HEK293 (cell line): ENCODE measurements at regions not wholly inside any gene's neighbourhood (a gene's known extent, or its start where the extent isn't known, plus 50 kb on each side); places are given as distances from the start of the nearest gene placed in this dataset.

Experiments
- CTCF ChIA-PET: fragments of 350-600 bp; formaldehyde crosslinking; extraction: SDS; loops from one replicate; lab custom pipeline; 2021; ENCODE audit warnings: antibody characterized with exemption; lab: Yijun Ruan, JAX
- POLR2A ChIA-PET: fragments of 300-600 bp; formaldehyde crosslinking; extraction: SDS; loops from one replicate; lab custom pipeline; 2020; ENCODE audit warnings: antibody characterized with exemption, inconsistent platforms; lab: Yijun Ruan, JAX
- H3K27ac ChIP-seq: fragments of 200-500 bp; sonication (Bioruptor generic); 2 replicates; pipeline ENCODE4 v1.5.1; 2014; ENCODE audit warnings: low read depth, low read length, control low read depth, inconsistent platforms; ENCODE audit errors: extremely low read depth
- H3K36me3 ChIP-seq, 2 experiments: fragments of 200-500 bp in 1 of 2; sonication (Bioruptor generic) in 1 of 2; 1 replicate in 1 of 2; 2 replicates in 1 of 2; pipeline ENCODE4 v1.5.1; 2014 to 2017; ENCODE audit warnings: inconsistent platforms in 2 of 2, low read length in 2 of 2; ENCODE audit not compliant: control insufficient read depth in 2 of 2, insufficient read depth in 1 of 2
- H3K4me1 ChIP-seq: fragments of 200-500 bp; sonication (Bioruptor generic); 2 replicates; pipeline ENCODE4 v1.5.1; 2014; ENCODE audit warnings: mild to moderate bottlenecking, low read length, inconsistent platforms; ENCODE audit not compliant: control insufficient read depth, insufficient read depth
- H3K4me3 ChIP-seq: 2 replicates; pipeline ENCODE4 v1.5.1; 2011; ENCODE audit warnings: low read depth, mild to moderate bottlenecking, control low read depth, low read length, moderate library complexity
- H3K9me3 ChIP-seq: fragments of 200-500 bp; sonication (Bioruptor generic); 2 replicates; pipeline ENCODE4 v1.5.1; 2014; ENCODE audit warnings: low read depth, low read length, inconsistent platforms; ENCODE audit not compliant: control insufficient read depth, insufficient read depth
- GLI2 ChIP-seq: fragments of 450-650 bp; formaldehyde crosslinking; IDR thresholded peaks from 2 replicates; pipeline ENCODE4; 2017; ENCODE audit warnings: missing biosample characterization, missing genetic modification characterization, low read depth, borderline replicate concordance
- OVOL3 ChIP-seq: fragments of 450-650 bp; formaldehyde crosslinking; IDR thresholded peaks from 2 replicates; pipeline ENCODE4 v1.5.1; 2016; ENCODE audit warnings: missing biosample characterization, missing genetic modification characterization
- SCRT1 ChIP-seq: fragments of 450-650 bp; formaldehyde crosslinking; IDR thresholded peaks from 2 replicates; pipeline ENCODE4 v1.5.1; 2016; ENCODE audit warnings: missing biosample characterization, missing genetic modification characterization, borderline replicate concordance
- ZNF140 ChIP-seq: fragments of 450-650 bp; formaldehyde crosslinking; IDR thresholded peaks from 2 replicates; pipeline ENCODE4 v1.5.1; 2016; ENCODE audit warnings: missing biosample characterization, missing genetic modification characterization
- ZNF146 ChIP-seq: fragments of 450-650 bp; formaldehyde crosslinking; IDR thresholded peaks from 2 replicates; pipeline ENCODE4 v1.5.1; 2016; ENCODE audit warnings: missing biosample characterization, missing genetic modification characterization
- ZNF184 ChIP-seq: fragments of 450-650 bp; IDR thresholded peaks from 2 replicates; pipeline ENCODE4 v1.5.1; 2018; ENCODE audit warnings: missing biosample characterization, mild to moderate bottlenecking, missing genetic modification characterization
- ZNF223 ChIP-seq: fragments of 450-650 bp; formaldehyde crosslinking; IDR thresholded peaks from 2 replicates; pipeline ENCODE4 v1.5.1; 2016; ENCODE audit warnings: missing biosample characterization, missing genetic modification characterization
- ZNF335 ChIP-seq: fragments of 450-650 bp; formaldehyde crosslinking; conservative IDR thresholded peaks from 2 replicates; pipeline ENCODE4 v1.5.1; 2016; ENCODE audit warnings: missing biosample characterization, missing genetic modification characterization
- ZNF426 ChIP-seq: fragments of 450-650 bp; formaldehyde crosslinking; IDR thresholded peaks from 2 replicates; pipeline ENCODE4 v1.5.1; 2017; ENCODE audit warnings: missing biosample characterization, missing genetic modification characterization, mild to moderate bottlenecking, inconsistent platforms, moderate library complexity
- ZNF501 ChIP-seq: fragments of 450-650 bp; formaldehyde crosslinking; IDR thresholded peaks from 2 replicates; pipeline ENCODE4 v1.5.1; 2016; ENCODE audit warnings: missing biosample characterization, missing genetic modification characterization
- ZNF514 ChIP-seq: fragments of 450-650 bp; formaldehyde crosslinking; IDR thresholded peaks from 2 replicates; pipeline ENCODE4 v1.5.1; 2016; ENCODE audit warnings: missing biosample characterization, missing genetic modification characterization
- ZNF549 ChIP-seq: fragments of 450-650 bp; IDR thresholded peaks from 2 replicates; pipeline ENCODE4 v1.5.1; 2018; ENCODE audit warnings: missing biosample characterization, missing genetic modification characterization, mild to moderate bottlenecking, inconsistent platforms, moderate library complexity
- ZNF624 ChIP-seq: fragments of 450-650 bp; formaldehyde crosslinking; IDR thresholded peaks from 2 replicates; pipeline ENCODE4 v1.5.1; 2017; ENCODE audit warnings: missing biosample characterization, missing genetic modification characterization
- ZNF658 ChIP-seq: fragments of 450-650 bp; formaldehyde crosslinking; IDR thresholded peaks from 2 replicates; pipeline ENCODE4; 2016; ENCODE audit warnings: missing biosample characterization, missing genetic modification characterization
- ZNF664 ChIP-seq: fragments of 450-650 bp; formaldehyde crosslinking; IDR thresholded peaks from 2 replicates; pipeline ENCODE4 v1.5.1; 2016; ENCODE audit warnings: missing biosample characterization, missing genetic modification characterization
- ZNF747 ChIP-seq: fragments of 450-650 bp; formaldehyde crosslinking; IDR thresholded peaks from 2 replicates; pipeline ENCODE4 v1.5.1; 2016; ENCODE audit warnings: missing biosample characterization, missing genetic modification characterization
- TF ChIP-seq, protein P1 (sequence below): fragments of 450-650 bp; formaldehyde crosslinking; IDR thresholded peaks from 2 replicates; pipeline ENCODE4; 2016; ENCODE audit warnings: missing biosample characterization, missing genetic modification characterization
- TF ChIP-seq, protein P2 (sequence below): fragments of 450-650 bp; formaldehyde crosslinking; IDR thresholded peaks from 2 replicates; pipeline ENCODE4 v1.5.1; 2017; ENCODE audit warnings: missing biosample characterization, missing genetic modification characterization
- TF ChIP-seq, protein P3 (sequence below): fragments of 450-650 bp; formaldehyde crosslinking; IDR thresholded peaks from 2 replicates; pipeline ENCODE4 v1.5.1; 2016; ENCODE audit warnings: missing biosample characterization, missing genetic modification characterization
- TF ChIP-seq, protein P4 (sequence below): fragments of 450-650 bp; formaldehyde crosslinking; IDR thresholded peaks from 2 replicates; pipeline ENCODE4 v1.5.1; 2016; ENCODE audit warnings: missing biosample characterization, missing genetic modification characterization
- TF ChIP-seq, protein P5 (sequence below): fragments of 450-650 bp; formaldehyde crosslinking; conservative IDR thresholded peaks from 2 replicates; pipeline ENCODE4 v1.5.1; 2016; ENCODE audit warnings: low read depth, missing biosample characterization, missing genetic modification characterization

DNA sequence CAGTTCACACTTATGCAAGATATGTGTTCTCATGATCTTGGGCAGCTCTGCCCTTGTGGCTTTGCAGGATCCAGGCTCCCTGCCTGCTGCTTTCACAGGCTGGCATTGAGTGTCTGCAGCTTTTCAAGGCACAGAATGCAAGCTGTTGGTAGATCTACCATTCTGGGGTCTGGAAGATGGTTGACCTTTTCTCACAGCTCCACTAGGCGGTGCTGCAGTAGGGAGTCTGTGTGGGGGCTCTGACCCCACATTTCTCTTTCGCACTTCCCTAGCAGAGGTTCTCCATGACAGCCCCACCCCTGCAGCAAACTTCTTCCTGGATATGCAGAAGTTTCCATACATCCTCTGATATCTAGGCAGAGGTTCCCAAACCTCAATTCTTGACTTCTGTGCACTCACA lies 500.5 kb downstream of the BRINP3 start:
- TF ChIP-seq OVOL3 (tag by site-specific recombination), result no peak
- TF ChIP-seq ZNF549, result no peak
- TF ChIP-seq, protein P1, sequence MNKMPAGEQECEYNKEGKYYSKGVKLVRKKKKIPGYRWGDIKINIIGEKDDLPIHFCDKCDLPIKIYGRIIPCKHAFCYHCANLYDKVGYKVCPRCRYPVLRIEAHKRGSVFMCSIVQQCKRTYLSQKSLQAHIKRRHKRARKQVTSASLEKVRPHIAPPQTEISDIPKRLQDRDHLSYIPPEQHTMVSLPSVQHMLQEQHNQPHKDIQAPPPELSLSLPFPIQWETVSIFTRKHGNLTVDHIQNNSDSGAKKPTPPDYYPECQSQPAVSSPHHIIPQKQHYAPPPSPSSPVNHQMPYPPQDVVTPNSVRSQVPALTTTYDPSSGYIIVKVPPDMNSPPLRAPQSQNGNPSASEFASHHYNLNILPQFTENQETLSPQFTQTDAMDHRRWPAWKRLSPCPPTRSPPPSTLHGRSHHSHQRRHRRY (tag by site-specific recombination), result no peak
- no peak for TF ChIP-seq ZNF514 (tag by site-specific recombination)
- TF ChIP-seq ZNF140, result no peak
- no peak overlapping the region for H3K4me3 ChIP-seq
- ChIA-PET CTCF (no interaction called here), POLR2A (no interaction called here)
- no peaks in the 10 kb centered on the region for H3K36me3 ChIP-seq
- no peaks in the 10 kb centered on the region for H3K4me1 ChIP-seq
- no peak overlapping the region for H3K27ac ChIP-seq
- no peaks in the 10 kb centered on the region for H3K9me3 ChIP-seq

DNA sequence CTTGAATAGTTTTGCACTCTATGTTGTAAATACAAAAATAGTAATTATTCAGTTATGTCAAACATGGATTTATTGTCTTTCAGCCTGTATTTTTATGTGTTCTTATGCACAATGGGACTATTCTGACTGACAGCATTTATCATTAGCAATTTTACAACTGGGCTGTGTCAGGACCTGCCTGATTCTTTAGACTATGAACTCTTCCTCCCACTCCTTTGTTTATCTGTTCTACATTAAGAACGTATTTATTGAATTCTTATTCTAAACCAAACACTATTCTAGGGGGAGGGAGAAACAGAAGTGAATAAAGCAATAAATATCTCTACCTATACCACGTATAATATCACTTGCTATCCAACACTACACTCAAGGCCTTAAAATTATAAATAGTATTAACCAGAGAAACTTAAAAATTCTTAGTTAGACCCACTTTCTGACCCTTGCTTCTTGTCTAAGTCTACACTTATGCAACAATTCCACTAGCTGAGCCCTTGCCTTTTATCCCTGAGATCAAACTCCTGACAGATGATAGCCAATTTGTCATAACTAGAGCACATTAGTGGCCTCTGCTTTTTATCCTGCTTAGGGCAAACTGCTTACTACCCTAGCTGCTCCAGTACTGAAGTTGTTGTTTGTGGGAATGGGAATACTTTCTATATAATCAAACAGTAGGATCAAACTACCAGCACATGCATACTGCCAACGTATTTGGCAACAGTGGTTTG lies 494.3 kb downstream of the BRINP3 start:
- Histone ChIP-seq H3K4me1 (no peaks in the 10 kb centered on the region), H3K9me3 (no peaks in the 10 kb centered on the region), H3K27ac (no peak overlapping the region), H3K36me3 (no peaks in the 10 kb centered on the region), H3K4me3 (no peak overlapping the region)
- ChIA-PET POLR2A (no interaction called here), CTCF (no interaction called here)
- no peak for TF ChIP-seq ZNF747 (tag by site-specific recombination)
- TF ChIP-seq, protein P2, sequence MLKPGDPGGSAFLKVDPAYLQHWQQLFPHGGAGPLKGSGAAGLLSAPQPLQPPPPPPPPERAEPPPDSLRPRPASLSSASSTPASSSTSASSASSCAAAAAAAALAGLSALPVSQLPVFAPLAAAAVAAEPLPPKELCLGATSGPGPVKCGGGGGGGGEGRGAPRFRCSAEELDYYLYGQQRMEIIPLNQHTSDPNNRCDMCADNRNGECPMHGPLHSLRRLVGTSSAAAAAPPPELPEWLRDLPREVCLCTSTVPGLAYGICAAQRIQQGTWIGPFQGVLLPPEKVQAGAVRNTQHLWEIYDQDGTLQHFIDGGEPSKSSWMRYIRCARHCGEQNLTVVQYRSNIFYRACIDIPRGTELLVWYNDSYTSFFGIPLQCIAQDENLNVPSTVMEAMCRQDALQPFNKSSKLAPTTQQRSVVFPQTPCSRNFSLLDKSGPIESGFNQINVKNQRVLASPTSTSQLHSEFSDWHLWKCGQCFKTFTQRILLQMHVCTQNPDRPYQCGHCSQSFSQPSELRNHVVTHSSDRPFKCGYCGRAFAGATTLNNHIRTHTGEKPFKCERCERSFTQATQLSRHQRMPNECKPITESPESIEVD, result no peak
- TF ChIP-seq ZNF335 (tag by site-specific recombination), result no peak
- no peak for TF ChIP-seq ZNF184
- no peak for TF ChIP-seq ZNF624 (tag by site-specific recombination)
- no peak for TF ChIP-seq ZNF426 (tag by site-specific recombination)
- TF ChIP-seq, protein P3, sequence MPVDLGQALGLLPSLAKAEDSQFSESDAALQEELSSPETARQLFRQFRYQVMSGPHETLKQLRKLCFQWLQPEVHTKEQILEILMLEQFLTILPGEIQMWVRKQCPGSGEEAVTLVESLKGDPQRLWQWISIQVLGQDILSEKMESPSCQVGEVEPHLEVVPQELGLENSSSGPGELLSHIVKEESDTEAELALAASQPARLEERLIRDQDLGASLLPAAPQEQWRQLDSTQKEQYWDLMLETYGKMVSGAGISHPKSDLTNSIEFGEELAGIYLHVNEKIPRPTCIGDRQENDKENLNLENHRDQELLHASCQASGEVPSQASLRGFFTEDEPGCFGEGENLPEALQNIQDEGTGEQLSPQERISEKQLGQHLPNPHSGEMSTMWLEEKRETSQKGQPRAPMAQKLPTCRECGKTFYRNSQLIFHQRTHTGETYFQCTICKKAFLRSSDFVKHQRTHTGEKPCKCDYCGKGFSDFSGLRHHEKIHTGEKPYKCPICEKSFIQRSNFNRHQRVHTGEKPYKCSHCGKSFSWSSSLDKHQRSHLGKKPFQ, result no peak
- TF ChIP-seq SCRT1 (tag by site-specific recombination), result no peak
- no peak for TF ChIP-seq GLI2 (tag by site-specific recombination)
- no peak for TF ChIP-seq ZNF501 (tag by site-specific recombination)
- TF ChIP-seq, protein P4, sequence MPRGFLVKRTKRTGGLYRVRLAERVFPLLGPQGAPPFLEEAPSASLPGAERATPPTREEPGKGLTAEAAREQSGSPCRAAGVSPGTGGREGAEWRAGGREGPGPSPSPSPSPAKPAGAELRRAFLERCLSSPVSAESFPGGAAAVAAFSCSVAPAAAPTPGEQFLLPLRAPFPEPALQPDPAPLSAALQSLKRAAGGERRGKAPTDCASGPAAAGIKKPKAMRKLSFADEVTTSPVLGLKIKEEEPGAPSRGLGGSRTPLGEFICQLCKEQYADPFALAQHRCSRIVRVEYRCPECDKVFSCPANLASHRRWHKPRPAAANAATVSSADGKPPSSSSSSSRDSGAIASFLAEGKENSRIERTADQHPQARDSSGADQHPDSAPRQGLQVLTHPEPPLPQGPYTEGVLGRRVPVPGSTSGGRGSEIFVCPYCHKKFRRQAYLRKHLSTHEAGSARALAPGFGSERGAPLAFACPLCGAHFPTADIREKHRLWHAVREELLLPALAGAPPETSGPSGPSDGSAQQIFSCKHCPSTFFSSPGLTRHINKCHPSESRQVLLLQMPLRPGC, result no peak
- TF ChIP-seq, protein P5, sequence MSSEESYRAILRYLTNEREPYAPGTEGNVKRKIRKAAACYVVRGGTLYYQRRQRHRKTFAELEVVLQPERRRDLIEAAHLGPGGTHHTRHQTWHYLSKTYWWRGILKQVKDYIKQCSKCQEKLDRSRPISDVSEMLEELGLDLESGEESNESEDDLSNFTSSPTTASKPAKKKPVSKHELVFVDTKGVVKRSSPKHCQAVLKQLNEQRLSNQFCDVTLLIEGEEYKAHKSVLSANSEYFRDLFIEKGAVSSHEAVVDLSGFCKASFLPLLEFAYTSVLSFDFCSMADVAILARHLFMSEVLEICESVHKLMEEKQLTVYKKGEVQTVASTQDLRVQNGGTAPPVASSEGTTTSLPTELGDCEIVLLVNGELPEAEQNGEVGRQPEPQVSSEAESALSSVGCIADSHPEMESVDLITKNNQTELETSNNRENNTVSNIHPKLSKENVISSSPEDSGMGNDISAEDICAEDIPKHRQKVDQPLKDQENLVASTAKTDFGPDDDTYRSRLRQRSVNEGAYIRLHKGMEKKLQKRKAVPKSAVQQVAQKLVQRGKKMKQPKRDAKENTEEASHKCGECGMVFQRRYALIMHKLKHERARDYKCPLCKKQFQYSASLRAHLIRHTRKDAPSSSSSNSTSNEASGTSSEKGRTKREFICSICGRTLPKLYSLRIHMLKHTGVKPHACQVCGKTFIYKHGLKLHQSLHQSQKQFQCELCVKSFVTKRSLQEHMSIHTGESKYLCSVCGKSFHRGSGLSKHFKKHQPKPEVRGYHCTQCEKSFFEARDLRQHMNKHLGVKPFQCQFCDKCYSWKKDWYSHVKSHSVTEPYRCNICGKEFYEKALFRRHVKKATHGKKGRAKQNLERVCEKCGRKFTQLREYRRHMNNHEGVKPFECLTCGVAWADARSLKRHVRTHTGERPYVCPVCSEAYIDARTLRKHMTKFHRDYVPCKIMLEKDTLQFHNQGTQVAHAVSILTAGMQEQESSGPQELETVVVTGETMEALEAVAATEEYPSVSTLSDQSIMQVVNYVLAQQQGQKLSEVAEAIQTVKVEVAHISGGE (tag by site-specific recombination), result no peak
- TF ChIP-seq ZNF223 (tag by site-specific recombination), result no peak
- TF ChIP-seq ZNF664, result no peak
- no peak for TF ChIP-seq ZNF658
- no peak for TF ChIP-seq ZNF146
